Adipocyte (in vitro differentiated cells): ENCODE measurements at regions not wholly inside any gene's neighbourhood (a gene's known extent, or its start where the extent isn't known, plus 50 kb on each side); places are given as distances from the start of the nearest gene placed in this dataset.

ENCODE experiments used
- DNase-seq: peaks from one replicate; pipeline ENCODE4 v3.0.0-alpha.2; 2015; ENCODE audit warnings: low read depth
- H3K27me3 ChIP-seq: replicated peaks from 2 replicates; pipeline ENCODE4 v1.7.0; 2013; ENCODE audit warnings: mild to moderate bottlenecking, low read length, moderate library complexity; ENCODE audit not compliant: control insufficient read depth, insufficient read depth
- H3K36me3 ChIP-seq: 2 replicates; pipeline ENCODE4 v1.7.0; 2013; ENCODE audit warnings: low read length, mild to moderate bottlenecking, moderate library complexity; ENCODE audit not compliant: control insufficient read depth, insufficient read depth, severe bottlenecking
- H3K4me1 ChIP-seq: 2 replicates; pipeline ENCODE4 v1.7.0; 2013; ENCODE audit warnings: mild to moderate bottlenecking, low read length, moderate library complexity; ENCODE audit not compliant: control insufficient read depth, insufficient read depth
- H3K4me3 ChIP-seq: 2 replicates; pipeline ENCODE4 v1.7.0; 2013; ENCODE audit warnings: mild to moderate bottlenecking, low read length, moderate library complexity
- H3K9ac ChIP-seq: 2 replicates; pipeline ENCODE4 v1.7.0; 2013; ENCODE audit warnings: mild to moderate bottlenecking, low read length, moderate library complexity
- H3K9me3 ChIP-seq: 2 replicates; pipeline ENCODE4 v1.7.0; 2013; ENCODE audit warnings: mild to moderate bottlenecking, low read length, moderate library complexity; ENCODE audit not compliant: control insufficient read depth

GRCh38 chr12:88251798-88252197 lies 109.7 kb downstream of the TMTC3 start:
- Histone ChIP-seq H3K27me3 (no peaks in the 10 kb centered on the region), H3K36me3 (no peaks in the 10 kb centered on the region)

GRCh38 chr12:88253371-88253978 lies 111.4 kb downstream of the TMTC3 start:
- no peak for DNase-seq
- H3K4me3 ChIP-seq: no peak overlapping the region
- peaks cover 10% of the 10 kb centered on the region for H3K4me1 ChIP-seq
- H3K27me3 ChIP-seq: no peaks in the 10 kb centered on the region
- H3K9me3 ChIP-seq: no peaks in the 10 kb centered on the region
- H3K9ac ChIP-seq: no peak overlapping the region
- H3K36me3 ChIP-seq: no peaks in the 10 kb centered on the region

More at GRCh38 chr12:88251798-88252197, 109.7 kb downstream of the TMTC3 start:
- no peak for DNase-seq
- Histone ChIP-seq H3K4me1 (peaks cover 17% of the 10 kb centered on the region), H3K4me3 (no peak overlapping the region), H3K9me3 (no peaks in the 10 kb centered on the region), H3K9ac (no peak overlapping the region)

GRCh38 chr12:88255224-88255623 lies 113.1 kb downstream of the TMTC3 start:
- H3K9me3 ChIP-seq: no peaks in the 10 kb centered on the region
- H3K4me3 ChIP-seq: no peak overlapping the region
- H3K27me3 ChIP-seq: no peaks in the 10 kb centered on the region
- no peak overlapping the region for H3K9ac ChIP-seq
- DNase-seq: no peak
- H3K4me1 ChIP-seq: peaks cover 18% of the 10 kb centered on the region
- H3K36me3 ChIP-seq: no peaks in the 10 kb centered on the region

GRCh38 chr12:88255847-88256246 lies 113.7 kb downstream of the TMTC3 start:
- Histone ChIP-seq H3K36me3 (no peaks in the 10 kb centered on the region), H3K4me3 (no peak overlapping the region), H3K9me3 (no peaks in the 10 kb centered on the region), H3K9ac (no peak overlapping the region), H3K27me3 (no peaks in the 10 kb centered on the region), H3K4me1 (peaks cover 18% of the 10 kb centered on the region)
- no peak for DNase-seq

GRCh38 chr12:88258396-88258795 lies 116.3 kb downstream of the TMTC3 start:
- no peak overlapping the region for H3K9ac ChIP-seq

GRCh38 chr12:88266806-88267360 lies 124.8 kb downstream of the TMTC3 start:
- Histone ChIP-seq H3K4me1 (peaks cover 11% of the 10 kb centered on the region), H3K9me3 (no peaks in the 10 kb centered on the region), H3K4me3 (no peak overlapping the region), H3K9ac (no peak overlapping the region), H3K27me3 (no peaks in the 10 kb centered on the region), H3K36me3 (no peaks in the 10 kb centered on the region)
- peak; percentile 3 for DNase-seq

More at GRCh38 chr12:88258396-88258795, 116.3 kb downstream of the TMTC3 start:
- Histone ChIP-seq H3K36me3 (no peaks in the 10 kb centered on the region), H3K9me3 (no peaks in the 10 kb centered on the region), H3K4me1 (peaks cover 16% of the 10 kb centered on the region), H3K27me3 (no peaks in the 10 kb centered on the region), H3K4me3 (no peak overlapping the region)
- peak; percentile 85 for DNase-seq

GRCh38 chr12:88267630-88268029 lies 125.5 kb downstream of the TMTC3 start:
- no peak overlapping the region for H3K9ac ChIP-seq
- peaks cover 11% of the 10 kb centered on the region for H3K4me1 ChIP-seq
- H3K4me3 ChIP-seq: no peak overlapping the region
- no peaks in the 10 kb centered on the region for H3K27me3 ChIP-seq
- no peak for DNase-seq
- H3K9me3 ChIP-seq: no peaks in the 10 kb centered on the region
- H3K36me3 ChIP-seq: no peaks in the 10 kb centered on the region

GRCh38 chr12:88272456-88272855 lies 130.3 kb downstream of the TMTC3 start:
- Histone ChIP-seq H3K9me3 (peaks cover 10% of the 10 kb centered on the region), H3K4me1 (no peaks in the 10 kb centered on the region), H3K4me3 (no peak overlapping the region), H3K9ac (no peak overlapping the region), H3K36me3 (no peaks in the 10 kb centered on the region), H3K27me3 (no peaks in the 10 kb centered on the region)
- DNase-seq: no peak

GRCh38 chr12:88273450-88273849 lies 131.3 kb downstream of the TMTC3 start:
- peaks cover 10% of the 10 kb centered on the region for H3K9me3 ChIP-seq
- no peak overlapping the region for H3K9ac ChIP-seq
- no peaks in the 10 kb centered on the region for H3K27me3 ChIP-seq
- no peak for DNase-seq
- H3K4me3 ChIP-seq: no peak overlapping the region
- no peaks in the 10 kb centered on the region for H3K4me1 ChIP-seq
- no peaks in the 10 kb centered on the region for H3K36me3 ChIP-seq

- H3K36me3 ChIP-seq: no peaks in the 10 kb centered on the region
- H3K4me1 ChIP-seq: no peaks in the 10 kb centered on the region
- no peak for DNase-seq
- H3K9ac ChIP-seq: no peak overlapping the region
- H3K9me3 ChIP-seq: peaks cover 10% of the 10 kb centered on the region
- no peaks in the 10 kb centered on the region for H3K27me3 ChIP-seq
- no peak overlapping the region for H3K4me3 ChIP-seq
Measured at GRCh38 chr12:88273875-88274274, 131.8 kb downstream of the TMTC3 start.

- Histone ChIP-seq H3K9me3 (peaks cover 6% of the 10 kb centered on the region), H3K4me3 (no peak overlapping the region), H3K9ac (no peak overlapping the region), H3K27me3 (no peaks in the 10 kb centered on the region), H3K36me3 (no peaks in the 10 kb centered on the region), H3K4me1 (no peaks in the 10 kb centered on the region)
- no peak for DNase-seq
Measured at GRCh38 chr12:88291498-88292131, 149.5 kb downstream of the TMTC3 start.
